Loucy (cell line): ENCODE measurements at regions not wholly inside any gene's neighbourhood (a gene's known extent, or its start where the extent isn't known, plus 50 kb on each side); places are given as distances from the start of the nearest gene placed in this dataset.

Experiments used
- H2AFZ ChIP-seq: fragments of 200-600 bp; sonication (generic); 2 replicates; pipeline ENCODE4 v1.6.0; 2016; ENCODE audit warnings: antibody characterized with exemption, mild to moderate bottlenecking, low read length, moderate library complexity
- H3F3A ChIP-seq: fragments of 200-600 bp; 2 replicates; pipeline ENCODE4 v1.6.0; 2016; ENCODE audit warnings: antibody characterized with exemption, low read depth, mild to moderate bottlenecking
- H3K27me3 ChIP-seq: fragments of 200-600 bp; sonication (generic); 2 replicates; pipeline ENCODE4 v1.6.1; 2014; ENCODE audit warnings: low read length, mild to moderate bottlenecking; ENCODE audit not compliant: insufficient read depth, poor library complexity, severe bottlenecking
- H3K36me3 ChIP-seq: fragments of 200-600 bp; sonication (generic); 2 replicates; pipeline ENCODE4 v1.6.1; 2016; ENCODE audit warnings: low read length; ENCODE audit not compliant: insufficient read depth
- H3K4me1 ChIP-seq: fragments of 200-600 bp; sonication (generic); 2 replicates; pipeline ENCODE4 v1.5.1; 2014; ENCODE audit warnings: low read length, mild to moderate bottlenecking; ENCODE audit not compliant: insufficient read depth, poor library complexity, severe bottlenecking
- H3K4me2 ChIP-seq: fragments of 200-600 bp; sonication (generic); 2 replicates; pipeline ENCODE4 v1.6.0; 2014; ENCODE audit warnings: antibody characterized with exemption, low read length, low read depth, mild to moderate bottlenecking; ENCODE audit not compliant: poor library complexity, severe bottlenecking
- H3K4me3 ChIP-seq: fragments of 200-600 bp; sonication (generic); 2 replicates; pipeline ENCODE4 v1.5.1; 2014; ENCODE audit warnings: low read length, mild to moderate bottlenecking, mixed read lengths; ENCODE audit not compliant: poor library complexity, severe bottlenecking
- H3K79me2 ChIP-seq: fragments of 200-600 bp; sonication (generic); 2 replicates; pipeline ENCODE4 v1.6.1; 2014; ENCODE audit warnings: low read length; ENCODE audit not compliant: insufficient read depth
- H3K9ac ChIP-seq: fragments of 200-600 bp; sonication (generic); 2 replicates; pipeline ENCODE4 v1.6.0; 2014; ENCODE audit warnings: mild to moderate bottlenecking, low read depth, low read length, moderate library complexity; ENCODE audit not compliant: poor library complexity, severe bottlenecking
- H3K9me2 ChIP-seq: fragments of 200-600 bp; sonication (generic); replicated peaks from 2 replicates; pipeline ENCODE4 v1.6.1; 2016; ENCODE audit warnings: low read depth, low read length, mixed read lengths
- H3K9me3 ChIP-seq: fragments of 200-600 bp; sonication (generic); 2 replicates; pipeline ENCODE4 v1.6.1; 2014; ENCODE audit warnings: mild to moderate bottlenecking, antibody characterized with exemption, low read length, low read depth; ENCODE audit not compliant: insufficient read depth
- H4K20me1 ChIP-seq: fragments of 200-600 bp; sonication (generic); 2 replicates; pipeline ENCODE4 v1.6.0; 2014; ENCODE audit warnings: antibody characterized with exemption, low read length, mild to moderate bottlenecking; ENCODE audit not compliant: insufficient read depth, poor library complexity, severe bottlenecking
- CTCF ChIP-seq: fragments of 200-600 bp; sonication (generic); conservative IDR thresholded peaks from 2 replicates; pipeline ENCODE4 v1.5.1; 2014; ENCODE audit warnings: mild to moderate bottlenecking, antibody characterized with exemption, low read length
- EZH2phosphoT487 ChIP-seq: fragments of 200-600 bp; IDR thresholded peaks from 2 replicates; pipeline ENCODE4 v1.6.1; 2018; ENCODE audit warnings: antibody characterized with exemption, mild to moderate bottlenecking, moderate library complexity, borderline replicate concordance

- TF ChIP-seq EZH2phosphoT487 (no peak), CTCF (no peak)
- no peaks in the 10 kb centered on the region for H3F3A ChIP-seq
- H3K4me2 ChIP-seq, result no peak overlapping the region
- H3K9me2 ChIP-seq, result no peaks in the 10 kb centered on the region
- no peaks in the 10 kb centered on the region for H3K79me2 ChIP-seq
- no peaks in the 10 kb centered on the region for H3K27me3 ChIP-seq
- H4K20me1 ChIP-seq, result no peaks in the 10 kb centered on the region
- no peaks in the 10 kb centered on the region for H3K4me1 ChIP-seq
- H3K4me3 ChIP-seq, result no peak overlapping the region
- no peaks in the 10 kb centered on the region for H3K9me3 ChIP-seq
- no peak overlapping the region for H2AFZ ChIP-seq
- no peak overlapping the region for H3K9ac ChIP-seq
- H3K36me3 ChIP-seq, result no peaks in the 10 kb centered on the region
Measured at GRCh38 chr2:235235977-235236767, 257.7 kb upstream of the AGAP1 start.

- H3K9ac ChIP-seq, result no peak overlapping the region
- no peaks in the 10 kb centered on the region for H3K9me2 ChIP-seq
- no peak overlapping the region for H3K4me3 ChIP-seq
- H3K4me1 ChIP-seq, result no peaks in the 10 kb centered on the region
- TF ChIP-seq EZH2phosphoT487 (no peak), CTCF (no peak)
- no peaks in the 10 kb centered on the region for H3K36me3 ChIP-seq
- no peaks in the 10 kb centered on the region for H3K9me3 ChIP-seq
- no peaks in the 10 kb centered on the region for H3K27me3 ChIP-seq
- H2AFZ ChIP-seq, result no peak overlapping the region
- no peaks in the 10 kb centered on the region for H3K79me2 ChIP-seq
- H4K20me1 ChIP-seq, result no peaks in the 10 kb centered on the region
- H3F3A ChIP-seq, result no peaks in the 10 kb centered on the region
- no peak overlapping the region for H3K4me2 ChIP-seq
Measured at GRCh38 chr2:235238537-235238936, 255.3 kb upstream of the AGAP1 start.

GRCh38 chr2:235240574-235240973 is 253.3 kb upstream of the AGAP1 start:
- TF ChIP-seq CTCF (no peak), EZH2phosphoT487 (no peak)
- Histone ChIP-seq H3K9me3 (no peaks in the 10 kb centered on the region), H3K36me3 (no peaks in the 10 kb centered on the region), H3K9ac (no peak overlapping the region), H3K27me3 (no peaks in the 10 kb centered on the region), H3K79me2 (no peaks in the 10 kb centered on the region), H3K4me3 (no peak overlapping the region), H3F3A (no peaks in the 10 kb centered on the region), H3K4me2 (no peak overlapping the region), H3K9me2 (no peaks in the 10 kb centered on the region), H2AFZ (no peak overlapping the region), H4K20me1 (no peaks in the 10 kb centered on the region), H3K4me1 (no peaks in the 10 kb centered on the region)
